ENCODE measurements at regions not wholly inside any gene's neighbourhood (a gene's known extent, or its start where the extent isn't known, plus 50 kb on each side); places are given as distances from the start of the nearest gene placed in this dataset.

DNA sequence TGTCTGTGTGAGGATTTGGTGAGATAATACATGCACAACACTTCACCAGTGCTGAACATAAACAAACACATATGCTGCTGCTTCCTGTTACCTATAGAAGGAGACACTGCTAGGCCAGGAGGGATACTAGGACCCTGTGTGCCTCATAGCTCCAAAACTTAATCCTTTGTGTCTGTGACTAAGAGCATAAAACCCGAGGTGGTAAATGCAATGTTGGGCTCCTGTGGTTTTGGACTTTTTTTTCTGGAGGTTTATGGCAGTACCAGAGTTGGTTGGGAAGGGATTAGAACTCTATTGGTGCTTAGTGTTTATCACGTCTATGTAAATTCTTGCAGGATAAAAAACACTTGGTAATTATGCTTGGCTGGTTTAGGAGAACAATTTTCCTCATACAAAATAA is 122.9 kb downstream of the NUF2 start:
- BruUV-seq (replicated peaks) = no TSS peak
- Histone ChIP-seq H2BK20ac (ENCODE audit: low read depth, low read length) (no peak overlapping the region), H3K4ac (ENCODE audit: low read depth, low read length) (no peak overlapping the region), H3K4me2 (ENCODE audit: low read depth, low read length) (no peak overlapping the region), H2AFZ (replicated peaks; ENCODE audit: low read length, poor library complexity) (no peak overlapping the region), H3K79me1 (ENCODE audit: low read depth in 1 of 2, low read length in 2 of 2) (no peaks in the 10 kb centered on the region), H3K18ac (ENCODE audit: low read depth, low read length) (no peak overlapping the region), H2BK15ac (ENCODE audit: low read depth, low read length) (no peak overlapping the region), H4K5ac (ENCODE audit: low read depth, low read length) (no peak overlapping the region), H3K56ac (ENCODE audit: extremely low read depth, insufficient read depth, low read length) (no peak overlapping the region), H2AK9ac (replicated peaks; ENCODE audit: low read depth, low read length, poor library complexity) (no peak overlapping the region), H2BK5ac (ENCODE audit: low read depth, low read length, poor library complexity, severe bottlenecking) (no peak overlapping the region), H3K4me3 (ENCODE audit: insufficient read depth, low read depth, low read length) (no peak overlapping the region), H3K27ac (ENCODE audit: insufficient read depth, low read length) (no peak overlapping the region), H4K8ac (ENCODE audit: low read depth in 2 of 2, low read length in 2 of 2) (no peak overlapping the region), H3K23ac (ENCODE audit: low read depth, low read length) (no peak overlapping the region), H3K14ac (replicated peaks; ENCODE audit: low read depth, low read length) (no peak overlapping the region), H4K20me1 (ENCODE audit: insufficient read depth, low read length) (no peaks in the 10 kb centered on the region), H4K91ac (ENCODE audit: insufficient read depth, low read depth, low read length) (no peak overlapping the region), H3K36me3 (ENCODE audit: control insufficient read depth, insufficient read depth, low read length) (no peaks in the 10 kb centered on the region), H3K9ac (ENCODE audit: low read depth, low read length) (no peak overlapping the region), H3K9me3 (ENCODE audit: control insufficient read depth, insufficient read depth, low read length) (no peaks in the 10 kb centered on the region), H3K4me1 (ENCODE audit: control insufficient read depth, insufficient read depth, low read length) (no peaks in the 10 kb centered on the region), H2AK5ac (ENCODE audit: low read depth, low read length) (no peak overlapping the region), H3K27me3 (ENCODE audit: control insufficient read depth, insufficient read depth, low read length) (peaks cover 1% of the 10 kb centered on the region; the same call in 1 of the 2 replicates), H2BK120ac (ENCODE audit: low read depth, low read length) (no peak overlapping the region), H3K9me1 (ENCODE audit: insufficient read depth, low read length) (no peaks in the 10 kb centered on the region)
- dilution Hi-C loops (cut with HindIII; ENCODE audit: low sequenced_read_pairs, unreplicated experiment) = no loop called here
- ChIA-PET POLR2A (ENCODE audit: unreplicated experiment) (interaction anchor here (0.6 kb wide), 1 partner anchor 1028 kb away, joined by 3 read pairs; no protein-coding TSS in a partner anchor), CTCF (interaction anchor here (1.2 kb wide), 1 partner anchor 14 kb away, joined by 3 read pairs; no protein-coding TSS in a partner anchor)
- intact Hi-C loops (cut with micrococcal nuclease) = no loop called here
- no peak for DNase-seq
- no peak for ATAC-seq (ENCODE audit: low read depth)
- in situ Hi-C loops (cut with MboI; ENCODE audit: low sequenced_read_pairs) = no loop called here
- no peak for TF ChIP-seq CEBPB (IDR thresholded peaks at IDR 0.05; ENCODE audit: low read depth, low read length)
- TF ChIP-seq, protein P1, sequence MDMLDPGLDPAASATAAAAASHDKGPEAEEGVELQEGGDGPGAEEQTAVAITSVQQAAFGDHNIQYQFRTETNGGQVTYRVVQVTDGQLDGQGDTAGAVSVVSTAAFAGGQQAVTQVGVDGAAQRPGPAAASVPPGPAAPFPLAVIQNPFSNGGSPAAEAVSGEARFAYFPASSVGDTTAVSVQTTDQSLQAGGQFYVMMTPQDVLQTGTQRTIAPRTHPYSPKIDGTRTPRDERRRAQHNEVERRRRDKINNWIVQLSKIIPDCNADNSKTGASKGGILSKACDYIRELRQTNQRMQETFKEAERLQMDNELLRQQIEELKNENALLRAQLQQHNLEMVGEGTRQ (IDR thresholded peaks at IDR 0.05; ENCODE audit: low read depth, low read length) = no peak
- TF ChIP-seq RAD21 (IDR thresholded peaks at IDR 0.05; ENCODE audit: low read length) = no peak
- no peak for TF ChIP-seq SMC3 (IDR thresholded peaks at IDR 0.05; ENCODE audit: low read depth, low read length)
- no peak for TF ChIP-seq BHLHE40 (IDR thresholded peaks at IDR 0.05; ENCODE audit: low read depth, low read length)
- TF ChIP-seq RFX5 (IDR thresholded peaks at IDR 0.05; ENCODE audit: low read depth, low read length) = no peak
- TF ChIP-seq MAFK (IDR thresholded peaks at IDR 0.05; ENCODE audit: low read depth, low read length) = no peak
- TF ChIP-seq MAZ (IDR thresholded peaks at IDR 0.05; ENCODE audit: borderline replicate concordance, low read depth, low read length) = no peak
- TF ChIP-seq POLR2A (IDR thresholded peaks at IDR 0.05; ENCODE audit: low read depth, low read length) = no peak
- TF ChIP-seq, protein P2, sequence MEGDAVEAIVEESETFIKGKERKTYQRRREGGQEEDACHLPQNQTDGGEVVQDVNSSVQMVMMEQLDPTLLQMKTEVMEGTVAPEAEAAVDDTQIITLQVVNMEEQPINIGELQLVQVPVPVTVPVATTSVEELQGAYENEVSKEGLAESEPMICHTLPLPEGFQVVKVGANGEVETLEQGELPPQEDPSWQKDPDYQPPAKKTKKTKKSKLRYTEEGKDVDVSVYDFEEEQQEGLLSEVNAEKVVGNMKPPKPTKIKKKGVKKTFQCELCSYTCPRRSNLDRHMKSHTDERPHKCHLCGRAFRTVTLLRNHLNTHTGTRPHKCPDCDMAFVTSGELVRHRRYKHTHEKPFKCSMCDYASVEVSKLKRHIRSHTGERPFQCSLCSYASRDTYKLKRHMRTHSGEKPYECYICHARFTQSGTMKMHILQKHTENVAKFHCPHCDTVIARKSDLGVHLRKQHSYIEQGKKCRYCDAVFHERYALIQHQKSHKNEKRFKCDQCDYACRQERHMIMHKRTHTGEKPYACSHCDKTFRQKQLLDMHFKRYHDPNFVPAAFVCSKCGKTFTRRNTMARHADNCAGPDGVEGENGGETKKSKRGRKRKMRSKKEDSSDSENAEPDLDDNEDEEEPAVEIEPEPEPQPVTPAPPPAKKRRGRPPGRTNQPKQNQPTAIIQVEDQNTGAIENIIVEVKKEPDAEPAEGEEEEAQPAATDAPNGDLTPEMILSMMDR (conservative IDR thresholded peaks at IDR 0.05; ENCODE audit: low read depth, low read length) = no peak
- 0% methylated on average over 1 of the region's 2 CpGs; no CpG with 5 or more reads in 1 of the 2 experiments for WGBS, 2 experiments (ENCODE audit: extremely low coverage in 2 of 2, insufficient read length in 1 of 2)

Data from IMR-90 (cell line).